22Rv1 (cell line): ENCODE measurements at regions not wholly inside any gene's neighbourhood (a gene's known extent, or its start where the extent isn't known, plus 50 kb on each side); places are given as distances from the start of the nearest gene placed in this dataset.

Source experiments
- H3K27ac ChIP-seq: fragments of 450-650 bp; 2 replicates; pipeline ENCODE4 v1.5.1; 2017
- ZFX ChIP-seq: fragments of 450-650 bp; IDR thresholded peaks from 2 replicates; pipeline ENCODE4 v1.6.1; 2017; ENCODE audit warnings: antibody characterized with exemption, borderline replicate concordance
- TF ChIP-seq, protein P1 (sequence below): fragments of 450-650 bp; IDR thresholded peaks from 2 replicates; pipeline ENCODE4 v1.5.1; 2017; ENCODE audit warnings: mild to moderate bottlenecking

DNA sequence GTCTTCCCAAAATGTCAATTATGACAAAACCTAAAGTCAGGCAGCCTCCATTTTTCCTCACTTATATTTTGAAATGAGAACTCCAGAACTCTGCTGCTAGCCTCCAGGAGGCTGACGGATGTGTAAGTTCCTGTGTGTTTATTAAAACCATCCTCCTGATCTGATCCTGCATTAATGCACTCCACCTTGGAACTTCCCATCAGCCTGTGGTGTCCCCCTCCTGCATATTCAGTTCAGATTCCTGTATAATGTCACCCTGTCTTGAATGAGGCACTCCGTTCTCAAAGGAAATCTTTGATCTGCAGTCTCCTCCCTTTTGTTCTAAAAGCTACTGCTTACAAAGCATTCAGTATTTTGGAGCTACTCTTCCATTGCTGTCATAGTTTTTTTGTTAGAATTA is 318.2 kb upstream of the ONECUT1 start:
- TF ChIP-seq, protein P1, sequence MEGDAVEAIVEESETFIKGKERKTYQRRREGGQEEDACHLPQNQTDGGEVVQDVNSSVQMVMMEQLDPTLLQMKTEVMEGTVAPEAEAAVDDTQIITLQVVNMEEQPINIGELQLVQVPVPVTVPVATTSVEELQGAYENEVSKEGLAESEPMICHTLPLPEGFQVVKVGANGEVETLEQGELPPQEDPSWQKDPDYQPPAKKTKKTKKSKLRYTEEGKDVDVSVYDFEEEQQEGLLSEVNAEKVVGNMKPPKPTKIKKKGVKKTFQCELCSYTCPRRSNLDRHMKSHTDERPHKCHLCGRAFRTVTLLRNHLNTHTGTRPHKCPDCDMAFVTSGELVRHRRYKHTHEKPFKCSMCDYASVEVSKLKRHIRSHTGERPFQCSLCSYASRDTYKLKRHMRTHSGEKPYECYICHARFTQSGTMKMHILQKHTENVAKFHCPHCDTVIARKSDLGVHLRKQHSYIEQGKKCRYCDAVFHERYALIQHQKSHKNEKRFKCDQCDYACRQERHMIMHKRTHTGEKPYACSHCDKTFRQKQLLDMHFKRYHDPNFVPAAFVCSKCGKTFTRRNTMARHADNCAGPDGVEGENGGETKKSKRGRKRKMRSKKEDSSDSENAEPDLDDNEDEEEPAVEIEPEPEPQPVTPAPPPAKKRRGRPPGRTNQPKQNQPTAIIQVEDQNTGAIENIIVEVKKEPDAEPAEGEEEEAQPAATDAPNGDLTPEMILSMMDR, result no peak
- TF ChIP-seq ZFX, result no peak
- no peak overlapping the region for H3K27ac ChIP-seq

DNA sequence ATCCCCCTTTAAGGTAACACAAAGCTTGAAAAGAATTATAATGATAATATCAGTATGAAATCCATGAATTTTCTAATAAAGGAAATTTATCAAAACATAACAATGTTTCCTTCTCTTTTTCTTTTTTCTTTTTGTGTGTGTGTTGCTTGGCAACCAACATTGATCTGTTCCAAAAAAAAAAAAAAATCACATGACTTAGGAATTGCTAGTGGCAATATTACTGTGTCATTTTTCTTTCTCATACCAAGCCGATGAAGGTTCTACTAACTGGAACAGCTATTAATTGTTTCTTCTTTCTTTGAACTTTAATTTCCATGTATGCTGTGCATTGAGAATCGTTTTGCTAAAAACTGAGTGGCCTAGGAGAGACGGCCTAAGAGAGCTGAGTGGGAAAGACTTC is 317.7 kb upstream of the ONECUT1 start:
- no peak for TF ChIP-seq ZFX
- TF ChIP-seq, protein P1, result no peak
- H3K27ac ChIP-seq, result no peak overlapping the region

DNA sequence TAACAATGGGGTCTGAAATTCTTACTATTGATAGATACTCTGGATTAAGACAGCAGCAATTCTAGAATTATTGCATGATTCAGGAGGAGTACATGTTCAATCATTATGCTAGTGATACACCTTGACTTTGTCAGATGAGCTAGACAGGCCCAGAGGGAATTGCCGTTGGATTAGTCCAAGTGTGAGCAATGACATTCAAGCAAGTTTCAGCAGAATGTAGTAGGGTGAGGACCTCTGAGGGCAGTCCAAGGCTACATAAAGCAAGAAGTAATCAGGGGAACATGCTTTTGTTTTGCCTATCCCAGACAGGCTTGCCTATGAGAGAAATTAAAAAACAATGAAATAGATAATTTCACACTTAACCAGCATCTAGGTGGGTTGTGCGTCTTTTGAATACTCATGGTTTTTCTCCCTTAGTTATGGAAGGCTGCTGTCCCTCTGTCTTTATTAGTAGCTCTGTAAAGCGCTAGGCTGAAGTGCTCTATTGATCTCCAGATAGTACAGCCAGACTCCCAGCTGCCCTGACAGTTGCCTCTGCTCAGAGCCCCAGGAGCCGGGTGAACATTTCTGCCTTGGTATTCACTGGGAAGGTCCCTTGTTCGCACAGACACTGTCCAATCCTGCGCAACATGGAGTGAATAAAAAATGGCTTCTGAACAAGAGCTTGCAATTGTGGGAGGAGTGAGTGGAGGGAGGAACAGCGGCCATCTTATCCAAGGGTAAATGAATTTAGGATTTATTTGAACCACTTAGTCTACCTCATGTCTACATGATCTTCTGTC is 316.6 kb upstream of the ONECUT1 start:
- TF ChIP-seq, protein P1, result no peak

DNA sequence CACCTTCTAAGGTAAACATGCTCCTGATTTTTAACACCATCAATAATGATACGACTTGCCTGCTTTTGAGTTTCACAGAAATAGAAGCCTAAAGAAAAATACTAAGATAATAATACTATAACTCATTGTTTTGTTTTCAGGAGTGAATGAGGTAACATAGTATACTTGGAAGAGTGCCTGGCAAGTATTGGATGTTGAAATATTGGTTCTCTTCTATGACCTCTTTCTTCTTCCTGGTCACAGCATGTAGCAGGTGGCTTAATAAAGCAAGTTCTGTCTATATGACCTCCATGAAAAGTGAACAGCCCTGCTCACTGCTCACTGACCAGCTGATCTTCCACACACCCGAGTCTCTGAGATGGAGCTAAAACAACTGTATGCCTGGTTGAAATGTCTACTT is 312.3 kb upstream of the ONECUT1 start:
- TF ChIP-seq, protein P1, result no peak
- TF ChIP-seq ZFX, result no peak
- no peak overlapping the region for H3K27ac ChIP-seq

More for the DNA sequence above, 316.6 kb upstream of the ONECUT1 start:
- H3K27ac ChIP-seq, result no peak overlapping the region

DNA sequence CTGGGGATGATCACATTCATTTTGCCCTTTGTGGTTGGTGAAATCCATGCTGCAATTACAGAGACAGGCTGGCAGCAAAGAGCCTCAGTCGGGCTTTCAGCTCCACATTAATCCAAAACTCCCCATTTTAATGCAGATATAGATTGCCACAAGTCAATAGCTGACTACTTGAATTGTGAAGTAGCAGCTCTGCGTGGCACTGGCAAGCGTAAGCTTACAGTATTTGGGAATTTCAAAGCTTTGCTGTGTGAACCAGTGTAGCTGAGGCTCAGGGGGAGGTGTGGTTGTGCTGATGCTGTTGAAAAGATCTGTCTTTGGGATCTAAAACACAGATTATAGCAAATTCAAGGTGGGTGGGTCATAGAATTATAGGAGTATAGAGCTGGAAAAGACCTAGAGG is 290.3 kb upstream of the ONECUT1 start:
- TF ChIP-seq, protein P1, result no peak
- no peak for TF ChIP-seq ZFX
- H3K27ac ChIP-seq, result no peak overlapping the region

DNA sequence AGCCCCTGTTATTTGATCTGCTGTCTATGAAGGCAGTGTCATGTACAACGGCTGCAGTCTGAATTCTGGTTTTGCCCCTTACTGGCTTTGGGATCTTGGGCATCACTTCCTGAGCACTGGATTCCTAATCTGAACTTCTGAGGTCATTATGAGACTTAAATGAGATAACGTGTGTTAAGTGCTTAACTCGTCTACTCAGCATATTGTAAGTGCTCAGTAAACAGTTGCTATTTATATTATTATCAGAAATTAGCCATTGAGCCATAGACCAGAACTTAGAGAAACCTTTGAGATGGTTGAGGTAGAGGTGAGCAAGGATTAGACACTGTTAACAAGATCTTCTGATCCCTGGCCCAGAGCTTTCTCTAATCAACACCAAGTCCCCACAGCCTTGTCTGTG is 284.1 kb upstream of the ONECUT1 start:
- no peak overlapping the region for H3K27ac ChIP-seq
- TF ChIP-seq ZFX, result no peak
- TF ChIP-seq, protein P1, result no peak

DNA sequence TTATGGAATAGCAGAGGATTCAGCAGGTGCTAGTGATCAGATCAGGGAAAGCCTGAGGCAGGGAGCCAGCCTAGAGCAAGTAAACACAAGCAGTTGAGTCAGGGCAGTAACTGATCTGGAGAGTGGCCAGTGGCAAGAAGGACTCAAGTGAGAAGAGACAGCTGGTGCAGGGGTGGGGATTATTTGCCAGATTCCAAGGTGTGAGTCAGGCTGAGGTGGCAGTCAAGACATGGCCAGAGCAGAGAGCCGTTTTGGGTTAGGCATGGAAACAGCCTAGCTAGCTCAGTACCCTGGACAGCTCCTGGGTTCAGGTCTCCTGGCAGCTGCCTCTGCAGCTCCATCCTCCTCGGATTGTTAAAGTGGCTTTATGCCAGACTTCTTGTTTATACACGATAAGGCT is 281.9 kb upstream of the ONECUT1 start:
- no peak overlapping the region for H3K27ac ChIP-seq
- TF ChIP-seq ZFX, result no peak
- TF ChIP-seq, protein P1, result no peak
